ENCODE measurements at regions not wholly inside any gene's neighbourhood (a gene's known extent, or its start where the extent isn't known, plus 50 kb on each side); places are given as distances from the start of the nearest gene placed in this dataset.

DNA sequence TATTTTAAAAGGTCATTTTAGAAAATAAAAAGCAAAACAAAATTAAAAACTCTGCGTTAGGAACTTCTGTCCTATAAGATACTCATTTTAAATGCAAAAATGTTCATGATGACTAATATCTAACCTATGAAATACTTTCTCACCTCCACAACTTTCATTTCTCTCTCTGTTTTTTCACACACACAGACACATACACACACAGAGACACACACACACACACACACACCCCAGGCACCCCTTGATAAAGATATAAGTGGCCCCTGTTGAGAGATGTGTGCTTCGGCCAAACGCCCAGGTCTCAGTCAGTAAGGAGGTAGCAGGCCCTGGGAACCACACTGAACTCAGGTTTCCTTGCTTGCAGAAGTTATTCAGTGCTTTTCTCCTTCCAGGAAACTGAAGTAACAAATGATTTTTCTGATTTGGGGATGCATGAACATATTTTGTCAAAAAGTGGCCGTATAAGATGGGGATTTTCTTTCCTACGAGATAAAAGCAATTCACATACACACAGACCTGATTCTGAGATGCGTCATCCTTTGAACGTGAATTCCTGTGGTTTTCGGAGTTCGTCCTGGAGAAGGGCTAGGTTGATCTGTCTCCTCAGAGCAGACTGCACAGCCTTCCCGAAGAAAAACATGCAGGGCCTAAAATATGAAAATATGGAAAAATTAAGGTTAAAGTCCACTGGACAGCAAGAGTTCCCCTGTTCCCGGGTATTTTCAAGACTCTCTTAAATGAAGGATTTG lies 306.8 kb upstream of the FOXQ1 start:
- Histone ChIP-seq H3K4me3 (ENCODE audit: low read depth in 1 of 5, low read length in 5 of 5) (no peak overlapping the region), H3K27ac (ENCODE audit: low read depth, low read length) (no peak overlapping the region), H3K36me3 (ENCODE audit: control insufficient read depth in 5 of 5, insufficient read depth in 5 of 5, low read length in 5 of 5) (no peaks in the 10 kb centered on the region), H3K4me1 (ENCODE audit: control insufficient read depth in 5 of 5, insufficient read depth in 5 of 5, low read length in 5 of 5) (no peaks in the 10 kb centered on the region), H3K9me3 (ENCODE audit: control insufficient read depth in 5 of 5, low read length in 5 of 5) (no peaks in the 10 kb centered on the region), H3K27me3 (ENCODE audit: control insufficient read depth in 5 of 5, insufficient read depth in 4 of 5, low read length in 5 of 5) (peaks cover 0 to 4% (median 2%) of the 10 kb centered on the region in 5 donors), H3K9ac (ENCODE audit: low read length in 5 of 5) (no peak overlapping the region)

DNA sequence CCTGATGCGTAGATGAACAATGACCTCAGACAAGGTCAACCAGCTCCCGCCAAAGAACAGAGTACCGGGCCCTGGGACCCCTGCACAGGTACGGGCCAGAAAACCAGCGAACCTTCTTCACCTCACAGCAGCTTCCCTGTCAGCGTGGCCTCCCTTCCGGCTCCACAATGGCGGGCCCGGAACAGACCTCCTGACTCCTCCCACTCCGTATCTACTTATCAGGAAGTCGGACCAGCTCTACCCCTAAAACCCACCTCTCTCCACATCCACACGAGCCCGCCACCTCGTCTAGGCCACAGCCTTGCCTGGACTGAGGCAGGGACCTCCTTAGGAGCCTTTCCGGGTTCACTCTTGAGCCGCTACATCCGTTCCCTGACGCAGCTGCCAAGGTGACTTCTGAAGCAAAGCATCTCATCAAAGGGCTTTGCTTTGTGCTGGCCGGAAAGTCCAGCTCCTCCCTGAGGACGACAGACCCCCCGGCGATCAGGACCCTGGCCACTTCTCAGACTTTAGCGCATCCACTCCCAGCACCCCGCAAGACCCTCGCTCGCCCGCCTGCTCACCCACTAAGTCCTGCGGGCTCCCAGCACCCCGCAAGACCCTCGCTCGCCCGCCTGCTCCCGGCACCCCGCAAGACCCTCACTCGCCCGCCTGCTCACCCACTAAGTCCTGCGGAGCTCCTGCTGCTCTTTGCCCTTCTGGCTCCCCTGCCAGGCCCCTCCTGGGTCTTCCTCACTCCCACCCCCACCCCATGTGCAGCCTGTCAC lies 308.3 kb upstream of the FOXQ1 start:
- no peak overlapping the region for H3K4me3 ChIP-seq (ENCODE audit: low read depth in 1 of 5, low read length in 5 of 5)

DNA sequence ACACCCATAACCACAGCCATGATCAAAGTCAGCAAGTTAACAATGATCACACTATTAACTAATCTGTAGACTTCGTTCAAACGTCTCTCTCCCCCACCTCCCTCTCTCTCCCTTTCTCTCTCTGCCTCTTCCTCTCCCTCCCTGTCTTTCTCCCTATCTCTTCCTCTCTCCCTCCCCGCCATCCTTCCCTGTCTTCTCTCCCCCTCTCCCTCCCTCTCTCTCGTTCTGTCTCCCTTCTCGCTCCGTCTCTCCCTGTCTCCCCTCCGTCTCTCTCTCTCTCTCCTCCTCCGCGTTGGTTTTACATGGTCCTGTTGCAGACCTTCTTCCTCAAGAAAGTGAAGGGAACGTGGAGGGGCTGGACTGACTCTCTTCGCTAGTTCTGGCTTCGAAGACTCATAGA lies 308.9 kb upstream of the FOXQ1 start:
- Histone ChIP-seq H3K9me3 (ENCODE audit: control insufficient read depth in 5 of 5, low read length in 5 of 5) (no peaks in the 10 kb centered on the region), H3K9ac (ENCODE audit: low read length in 5 of 5) (no peak overlapping the region), H3K36me3 (ENCODE audit: control insufficient read depth in 5 of 5, insufficient read depth in 5 of 5, low read length in 5 of 5) (no peaks in the 10 kb centered on the region), H3K4me3 (ENCODE audit: low read depth in 1 of 5, low read length in 5 of 5) (no peak overlapping the region), H3K27ac (ENCODE audit: low read depth, low read length) (no peak overlapping the region), H3K4me1 (ENCODE audit: control insufficient read depth in 5 of 5, insufficient read depth in 5 of 5, low read length in 5 of 5) (no peaks in the 10 kb centered on the region), H3K27me3 (ENCODE audit: control insufficient read depth in 5 of 5, insufficient read depth in 4 of 5, low read length in 5 of 5) (peaks cover 0 to 3% (median 0%) of the 10 kb centered on the region in 5 donors)

More for the DNA sequence above, 308.3 kb upstream of the FOXQ1 start:
- Histone ChIP-seq H3K9ac (ENCODE audit: low read length in 5 of 5) (no peak overlapping the region), H3K36me3 (ENCODE audit: control insufficient read depth in 5 of 5, insufficient read depth in 5 of 5, low read length in 5 of 5) (no peaks in the 10 kb centered on the region), H3K27me3 (ENCODE audit: control insufficient read depth in 5 of 5, insufficient read depth in 4 of 5, low read length in 5 of 5) (peaks cover 0 to 3% (median 0%) of the 10 kb centered on the region in 5 donors), H3K4me1 (ENCODE audit: control insufficient read depth in 5 of 5, insufficient read depth in 5 of 5, low read length in 5 of 5) (no peaks in the 10 kb centered on the region), H3K9me3 (ENCODE audit: control insufficient read depth in 5 of 5, low read length in 5 of 5) (no peaks in the 10 kb centered on the region), H3K27ac (ENCODE audit: low read depth, low read length) (no peak overlapping the region)

DNA sequence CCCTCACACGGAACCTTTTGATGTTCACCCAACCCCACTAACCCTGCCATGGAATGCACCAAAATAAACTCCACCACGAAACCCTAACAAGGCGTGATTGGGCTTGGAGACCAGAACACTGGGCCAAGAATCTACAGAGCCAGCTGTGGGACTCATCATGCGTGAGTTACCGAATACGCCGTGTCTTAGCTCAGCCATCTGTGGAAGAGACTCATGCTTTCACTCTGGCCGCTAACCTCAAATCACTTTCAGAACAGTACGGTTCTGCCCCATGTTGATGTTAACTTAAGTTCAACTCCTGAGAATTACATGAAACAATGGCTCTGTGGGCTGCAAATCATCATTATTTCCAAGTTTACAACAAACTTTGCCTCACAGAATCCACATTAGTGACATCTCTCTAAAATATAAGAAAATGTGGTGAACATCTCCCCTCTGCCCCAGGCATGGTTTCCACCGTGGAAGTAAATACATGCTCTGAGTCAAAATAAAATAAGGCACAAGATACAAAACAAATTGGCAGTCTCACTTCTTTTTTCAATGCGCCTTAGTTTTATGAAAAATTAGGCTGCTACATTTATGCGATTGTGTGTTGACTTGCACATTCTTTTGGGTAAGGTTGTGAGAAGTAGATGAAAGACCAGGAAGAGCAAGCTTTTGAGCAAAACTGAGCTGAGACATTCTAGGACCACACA lies 308.9 kb upstream of the EXOC2 start:
- H3K9me3 ChIP-seq (ENCODE audit: control insufficient read depth in 5 of 5, low read length in 5 of 5) = no peaks in the 10 kb centered on the region
- no peak overlapping the region for H3K4me3 ChIP-seq (ENCODE audit: low read depth in 1 of 5, low read length in 5 of 5)
- H3K27ac ChIP-seq (ENCODE audit: low read depth, low read length) = no peak overlapping the region
- no peaks in the 10 kb centered on the region for H3K36me3 ChIP-seq (ENCODE audit: control insufficient read depth in 5 of 5, insufficient read depth in 5 of 5, low read length in 5 of 5)
- peaks cover 0 to 3% (median 0%) of the 10 kb centered on the region in 5 donors for H3K27me3 ChIP-seq (ENCODE audit: control insufficient read depth in 5 of 5, insufficient read depth in 4 of 5, low read length in 5 of 5)
- no peaks in the 10 kb centered on the region for H3K4me1 ChIP-seq (ENCODE audit: control insufficient read depth in 5 of 5, insufficient read depth in 5 of 5, low read length in 5 of 5)
- H3K9ac ChIP-seq (ENCODE audit: low read length in 5 of 5) = no peak overlapping the region

DNA sequence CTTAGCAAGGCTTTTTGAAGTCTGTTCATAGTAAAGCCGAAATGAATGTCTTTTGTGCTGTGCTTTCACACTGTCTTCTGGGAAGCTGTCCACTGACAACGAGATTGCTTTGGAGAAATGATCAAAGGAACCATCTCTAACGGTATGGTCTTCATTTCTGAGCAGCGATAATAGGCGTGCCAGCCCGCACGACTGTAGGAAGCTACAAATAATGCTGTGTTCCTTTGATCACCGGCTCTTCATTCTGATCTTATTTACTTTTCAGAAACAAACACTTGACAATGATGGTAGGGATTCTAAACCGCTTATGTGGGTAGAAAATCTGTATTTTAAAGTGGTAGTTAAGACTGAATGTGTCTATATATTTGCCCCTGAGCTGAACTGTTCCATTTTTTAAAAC lies 306.6 kb upstream of the EXOC2 start:
- no peaks in the 10 kb centered on the region for H3K4me1 ChIP-seq (ENCODE audit: control insufficient read depth in 5 of 5, insufficient read depth in 5 of 5, low read length in 5 of 5)
- H3K36me3 ChIP-seq (ENCODE audit: control insufficient read depth in 5 of 5, insufficient read depth in 5 of 5, low read length in 5 of 5) = no peaks in the 10 kb centered on the region
- peaks cover 0 to 14% (median 10%) of the 10 kb centered on the region in 5 donors for H3K27me3 ChIP-seq (ENCODE audit: control insufficient read depth in 5 of 5, insufficient read depth in 4 of 5, low read length in 5 of 5)
- H3K4me3 ChIP-seq (ENCODE audit: low read depth in 1 of 5, low read length in 5 of 5) = no peak overlapping the region
- H3K9ac ChIP-seq (ENCODE audit: low read length in 5 of 5) = no peak overlapping the region
- no peaks in the 10 kb centered on the region for H3K9me3 ChIP-seq (ENCODE audit: control insufficient read depth in 5 of 5, low read length in 5 of 5)
- H3K27ac ChIP-seq (ENCODE audit: low read depth, low read length) = no peak overlapping the region

GRCh38 chr6:998551-998950 lies 305.6 kb upstream of the EXOC2 start:
- Histone ChIP-seq H3K36me3 (ENCODE audit: control insufficient read depth in 5 of 5, insufficient read depth in 5 of 5, low read length in 5 of 5) (no peaks in the 10 kb centered on the region), H3K4me1 (ENCODE audit: control insufficient read depth in 5 of 5, insufficient read depth in 5 of 5, low read length in 5 of 5) (no peaks in the 10 kb centered on the region), H3K9ac (ENCODE audit: low read length in 5 of 5) (no peak overlapping the region), H3K27ac (ENCODE audit: low read depth, low read length) (no peak overlapping the region), H3K4me3 (ENCODE audit: low read depth in 1 of 5, low read length in 5 of 5) (no peak overlapping the region), H3K9me3 (ENCODE audit: control insufficient read depth in 5 of 5, low read length in 5 of 5) (no peaks in the 10 kb centered on the region), H3K27me3 (ENCODE audit: control insufficient read depth in 5 of 5, insufficient read depth in 4 of 5, low read length in 5 of 5) (peaks cover 0 to 14% (median 10%) of the 10 kb centered on the region in 5 donors)

DNA sequence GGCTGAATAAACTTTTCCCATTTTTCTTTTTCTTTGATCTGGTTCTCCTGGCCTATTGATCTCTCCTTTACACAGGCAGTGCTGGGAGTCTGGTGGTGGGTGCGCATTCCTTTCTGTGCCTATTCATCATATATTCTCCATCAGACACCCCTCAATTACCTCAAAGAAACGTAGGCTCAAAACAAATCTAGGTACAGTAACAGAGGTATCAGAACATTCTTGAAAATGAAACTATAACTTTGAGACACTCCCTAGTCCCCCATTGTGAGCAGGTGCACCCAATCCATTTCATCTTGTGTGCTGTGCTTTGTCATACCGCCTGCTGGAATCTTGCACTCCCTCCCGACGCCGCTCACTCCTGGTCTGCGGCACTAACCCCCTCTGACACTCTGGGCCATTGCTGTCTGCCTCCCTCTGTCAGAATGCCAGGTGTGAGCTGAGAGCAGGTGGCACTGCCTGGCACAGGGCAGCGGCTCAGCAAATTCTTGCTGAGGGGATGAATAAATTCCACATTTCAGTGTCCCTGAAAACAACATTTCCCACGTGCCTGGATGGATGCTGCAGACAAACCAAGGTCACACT lies 303.4 kb upstream of the EXOC2 start:
- Histone ChIP-seq H3K36me3 (ENCODE audit: control insufficient read depth in 5 of 5, insufficient read depth in 5 of 5, low read length in 5 of 5) (no peaks in the 10 kb centered on the region), H3K4me1 (ENCODE audit: control insufficient read depth in 5 of 5, insufficient read depth in 5 of 5, low read length in 5 of 5) (no peaks in the 10 kb centered on the region), H3K9ac (ENCODE audit: low read length in 5 of 5) (no peak overlapping the region), H3K27ac (ENCODE audit: low read depth, low read length) (no peak overlapping the region), H3K4me3 (ENCODE audit: low read depth in 1 of 5, low read length in 5 of 5) (no peak overlapping the region), H3K27me3 (ENCODE audit: control insufficient read depth in 5 of 5, insufficient read depth in 4 of 5, low read length in 5 of 5) (peaks cover 0 to 14% (median 10%) of the 10 kb centered on the region in 5 donors), H3K9me3 (ENCODE audit: control insufficient read depth in 5 of 5, low read length in 5 of 5) (peaks cover 0 to 3% (median 0%) of the 10 kb centered on the region in 5 donors)

DNA sequence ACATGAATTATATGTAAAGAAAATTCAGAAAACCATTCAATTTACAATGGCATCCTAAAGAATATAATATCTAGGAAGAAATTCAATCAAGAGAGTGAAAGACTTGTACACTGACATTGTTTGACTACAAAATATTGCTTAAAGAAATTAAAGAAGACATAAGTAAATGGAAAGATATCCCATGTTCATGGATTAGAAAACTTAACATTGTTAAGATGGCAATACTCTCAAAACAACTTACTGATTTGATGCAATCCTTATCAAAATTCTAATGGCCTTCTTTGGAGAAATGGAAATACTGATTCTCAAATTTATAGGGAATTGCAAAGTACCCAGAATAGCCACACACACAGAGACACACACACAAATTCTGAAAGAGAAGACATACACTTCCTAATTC lies 298.3 kb upstream of the EXOC2 start:
- Histone ChIP-seq H3K36me3 (ENCODE audit: control insufficient read depth in 5 of 5, insufficient read depth in 5 of 5, low read length in 5 of 5) (no peaks in the 10 kb centered on the region), H3K9me3 (ENCODE audit: control insufficient read depth in 5 of 5, low read length in 5 of 5) (peaks cover 0 to 12% (median 0%) of the 10 kb centered on the region in 5 donors), H3K27me3 (ENCODE audit: control insufficient read depth in 5 of 5, insufficient read depth in 4 of 5, low read length in 5 of 5) (peaks cover 0 to 10% (median 9%) of the 10 kb centered on the region in 5 donors)

GRCh38 chr6:984031-984430 lies 291.1 kb upstream of the EXOC2 start:
- H3K9ac ChIP-seq (ENCODE audit: low read length in 5 of 5) = no peak overlapping the region
- no peaks in the 10 kb centered on the region for H3K36me3 ChIP-seq (ENCODE audit: control insufficient read depth in 5 of 5, insufficient read depth in 5 of 5, low read length in 5 of 5)
- H3K27ac ChIP-seq (ENCODE audit: low read depth, low read length) = no peak overlapping the region
- H3K27me3 ChIP-seq (ENCODE audit: control insufficient read depth in 5 of 5, insufficient read depth in 4 of 5, low read length in 5 of 5) = peaks cover 0 to 3% (median 0%) of the 10 kb centered on the region in 5 donors
- H3K9me3 ChIP-seq (ENCODE audit: control insufficient read depth in 5 of 5, low read length in 5 of 5) = peaks cover 0 to 6% (median 0%) of the 10 kb centered on the region in 5 donors
- H3K4me1 ChIP-seq (ENCODE audit: control insufficient read depth in 5 of 5, insufficient read depth in 5 of 5, low read length in 5 of 5) = no peaks in the 10 kb centered on the region
- H3K4me3 ChIP-seq (ENCODE audit: low read depth in 1 of 5, low read length in 5 of 5) = no peak overlapping the region

More for the DNA sequence above, 298.3 kb upstream of the EXOC2 start:
- Histone ChIP-seq H3K4me3 (ENCODE audit: low read depth in 1 of 5, low read length in 5 of 5) (no peak overlapping the region), H3K9ac (ENCODE audit: low read length in 5 of 5) (no peak overlapping the region), H3K4me1 (ENCODE audit: control insufficient read depth in 5 of 5, insufficient read depth in 5 of 5, low read length in 5 of 5) (no peaks in the 10 kb centered on the region), H3K27ac (ENCODE audit: low read depth, low read length) (no peak overlapping the region)
